Karpas-422 (cell line): ENCODE measurements at regions not wholly inside any gene's neighbourhood (a gene's known extent, or its start where the extent isn't known, plus 50 kb on each side); places are given as distances from the start of the nearest gene placed in this dataset.
"Not testable (repeated sequence)": the region's sequence is repeated elsewhere in the genome, so short reads cannot be mapped to it uniquely, and the experiment has no call there.

ENCODE experiments used
- DNase-seq: peaks from one replicate; pipeline ENCODE4 v3.0.0-alpha.2; 2015
- H2AFZ ChIP-seq: fragments of 200-600 bp; sonication (generic); 2 replicates; pipeline ENCODE4 v1.6.1; 2014; ENCODE audit warnings: antibody characterized with exemption, low read length, mixed read lengths
- H3K27ac ChIP-seq: fragments of 200-600 bp; sonication (generic); 2 replicates; pipeline ENCODE4 v1.5.1; 2014; ENCODE audit warnings: mild to moderate bottlenecking, low read length, moderate library complexity
- H3K27me3 ChIP-seq: fragments of 200-600 bp; sonication (generic); 2 replicates; pipeline ENCODE4 v1.6.1; 2014; ENCODE audit warnings: low read length, mixed read lengths
- H3K36me3 ChIP-seq: fragments of 200-600 bp; sonication (generic); 2 replicates; pipeline ENCODE4 v1.6.1; 2014; ENCODE audit warnings: low read length, mixed read lengths; ENCODE audit not compliant: insufficient read depth
- H3K4me1 ChIP-seq: fragments of 200-600 bp; sonication (generic); 2 replicates; pipeline ENCODE4 v1.6.1; 2014; ENCODE audit warnings: mild to moderate bottlenecking, low read length, mixed read lengths
- H3K4me2 ChIP-seq: fragments of 200-600 bp; sonication (generic); 2 replicates; pipeline ENCODE4 v1.6.1; 2014; ENCODE audit warnings: low read length, low read depth, mild to moderate bottlenecking; ENCODE audit not compliant: poor library complexity, severe bottlenecking
- H3K4me3 ChIP-seq: fragments of 200-600 bp; sonication (generic); 2 replicates; pipeline ENCODE4 v1.5.1; 2014; ENCODE audit warnings: mild to moderate bottlenecking, antibody characterized with exemption, low read length, mixed read lengths
- H3K79me2 ChIP-seq: fragments of 200-600 bp; sonication (generic); 2 replicates; pipeline ENCODE4 v1.6.1; 2014; ENCODE audit warnings: mild to moderate bottlenecking, low read length, mixed read lengths
- H3K9ac ChIP-seq: fragments of 200-600 bp; sonication (generic); 2 replicates; pipeline ENCODE4 v1.6.0; 2014; ENCODE audit warnings: low read length
- H3K9me2 ChIP-seq: fragments of 200-600 bp; sonication (generic), shearing (Covaris generic); replicated peaks from 2 replicates; pipeline ENCODE4 v1.6.0; 2014; ENCODE audit warnings: mild to moderate bottlenecking, low read length, moderate library complexity; ENCODE audit not compliant: insufficient read depth
- H3K9me3 ChIP-seq: fragments of 300-700, 200-600 bp; sonication (generic); 2 replicates; pipeline ENCODE4 v1.6.1; 2014; ENCODE audit warnings: low read length, mixed read lengths
- H4K20me1 ChIP-seq: fragments of 200-600 bp; sonication (generic); 2 replicates; pipeline ENCODE4 v1.6.1; 2014; ENCODE audit warnings: mild to moderate bottlenecking, antibody characterized with exemption, low read length, low read depth; ENCODE audit not compliant: insufficient read depth

DNA sequence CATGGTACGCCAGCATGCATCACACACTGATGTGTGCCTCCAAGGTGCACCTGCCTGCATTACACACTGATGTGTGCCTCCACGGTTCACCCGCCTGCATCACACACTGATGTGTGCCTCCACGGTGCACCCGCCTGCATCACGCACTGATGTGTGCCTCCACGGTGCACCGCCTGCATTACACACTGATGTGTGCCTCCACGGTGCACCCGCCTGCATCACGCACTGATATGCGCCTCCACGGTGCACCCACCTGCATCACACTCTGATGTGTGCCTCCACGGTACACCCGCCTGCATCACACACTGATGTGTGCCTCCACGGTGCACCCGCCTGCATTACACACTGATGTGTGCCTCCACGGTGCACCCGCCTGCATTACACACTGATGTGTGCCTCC is 223.1 kb upstream of the SHH start:
- not testable (repeated sequence) for H3K9me3 ChIP-seq, H3K27ac ChIP-seq, H4K20me1 ChIP-seq, H3K79me2 ChIP-seq, H3K36me3 ChIP-seq, H3K4me2 ChIP-seq, H3K9me2 ChIP-seq, H2AFZ ChIP-seq, H3K4me3 ChIP-seq, DNase-seq, H3K9ac ChIP-seq, H3K27me3 ChIP-seq, H3K4me1 ChIP-seq

DNA sequence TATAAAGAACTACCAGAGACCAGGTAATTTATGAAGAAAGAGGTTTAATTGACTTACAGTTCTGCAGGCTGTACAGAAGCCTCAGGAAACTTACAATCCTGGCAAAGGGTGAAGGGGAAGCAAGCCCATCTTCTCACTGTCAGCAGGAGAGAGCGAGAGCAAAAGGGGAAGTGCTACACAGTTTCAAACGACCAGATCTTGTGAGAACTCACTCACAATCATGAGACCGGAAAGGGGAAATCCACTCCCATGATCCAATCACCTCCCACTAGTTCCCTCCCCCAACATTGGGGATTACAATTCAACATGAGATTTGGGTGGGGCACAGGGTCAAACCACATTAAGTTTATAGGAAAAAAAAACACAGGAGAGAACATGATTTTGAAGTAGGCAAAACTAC is 222.1 kb upstream of the SHH start:
- Histone ChIP-seq H3K4me3 (no peak overlapping the region), H3K36me3 (no peaks in the 10 kb centered on the region), H3K9me3 (no peaks in the 10 kb centered on the region), H2AFZ (no peak overlapping the region), H4K20me1 (no peaks in the 10 kb centered on the region), H3K9me2 (no peaks in the 10 kb centered on the region), H3K4me2 (no peak overlapping the region), H3K9ac (no peak overlapping the region), H3K79me2 (no peaks in the 10 kb centered on the region), H3K27me3 (no peaks in the 10 kb centered on the region), H3K27ac (no peak overlapping the region), H3K4me1 (peaks cover 8% of the 10 kb centered on the region)
- DNase-seq = peak; percentile 59

DNA sequence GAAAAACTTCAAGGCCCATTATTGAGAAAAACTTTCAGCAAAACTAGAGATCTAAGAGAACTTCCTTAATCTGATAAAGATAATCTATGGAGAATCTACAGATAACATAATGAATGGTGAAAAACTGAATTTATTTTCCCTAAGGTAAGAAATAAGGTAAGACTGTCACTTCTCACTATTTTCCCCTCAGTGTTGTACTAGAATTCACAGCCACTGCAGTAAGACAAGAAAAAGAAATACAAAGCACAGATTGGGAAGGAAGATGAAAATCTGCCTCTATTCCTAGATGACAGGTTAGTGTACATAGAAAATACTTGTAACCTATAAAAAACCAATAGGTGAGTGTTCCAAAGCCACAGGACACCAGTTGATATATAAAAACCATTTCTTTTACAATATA is 220.7 kb upstream of the SHH start:
- H4K20me1 ChIP-seq = no peaks in the 10 kb centered on the region
- peaks cover 8% of the 10 kb centered on the region for H3K4me1 ChIP-seq
- H3K27me3 ChIP-seq = no peaks in the 10 kb centered on the region
- no peak overlapping the region for H3K9ac ChIP-seq
- H3K4me2 ChIP-seq = no peak overlapping the region
- no peak for DNase-seq
- H3K36me3 ChIP-seq = no peaks in the 10 kb centered on the region
- H3K9me2 ChIP-seq = no peaks in the 10 kb centered on the region
- H3K27ac ChIP-seq = no peak overlapping the region
- H3K4me3 ChIP-seq = no peak overlapping the region
- no peaks in the 10 kb centered on the region for H3K9me3 ChIP-seq
- H2AFZ ChIP-seq = no peak overlapping the region
- H3K79me2 ChIP-seq = no peaks in the 10 kb centered on the region

DNA sequence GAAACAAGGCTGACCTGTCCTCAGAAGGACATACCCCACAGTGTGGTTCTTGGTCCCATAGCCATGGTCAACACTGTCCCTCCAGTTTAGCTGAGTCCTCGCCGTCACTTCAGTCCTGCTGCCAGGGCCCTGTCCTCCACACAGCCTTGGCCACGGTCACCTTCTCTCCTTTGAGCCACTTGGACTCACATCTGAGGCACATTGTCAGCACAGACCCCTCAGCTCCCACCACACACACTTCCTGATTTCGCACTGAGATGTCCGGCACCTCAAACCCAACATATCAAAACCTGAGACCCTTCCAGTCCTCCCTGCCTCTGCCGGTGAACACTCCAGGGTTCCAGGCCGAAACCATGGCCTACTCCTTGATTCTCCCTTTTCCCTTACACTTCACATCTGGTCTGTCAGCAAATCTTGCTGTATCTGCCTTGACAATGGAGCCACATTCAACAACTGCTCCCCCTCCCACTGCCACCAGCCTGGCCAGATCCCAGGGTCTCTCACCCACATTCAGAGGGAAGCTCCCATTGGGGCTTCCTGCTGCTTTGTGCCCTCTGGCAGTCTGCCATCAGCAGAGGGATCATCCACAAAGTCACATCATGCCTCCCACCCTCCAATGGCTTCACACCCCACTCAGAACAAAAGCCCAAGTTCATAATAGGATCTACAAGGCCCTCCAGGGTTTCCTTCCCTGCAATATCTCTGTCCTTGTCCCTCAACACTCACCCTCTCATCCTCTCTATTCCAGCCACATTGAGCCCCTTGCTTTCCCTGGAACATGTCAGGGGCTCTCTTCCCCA is 219.6 kb upstream of the SHH start:
- Histone ChIP-seq H3K4me3 (no peak overlapping the region), H3K9ac (no peak overlapping the region), H3K9me3 (no peaks in the 10 kb centered on the region), H3K27ac (no peak overlapping the region), H3K9me2 (no peaks in the 10 kb centered on the region), H3K79me2 (no peaks in the 10 kb centered on the region), H3K36me3 (no peaks in the 10 kb centered on the region), H4K20me1 (no peaks in the 10 kb centered on the region), H3K4me1 (peaks cover 8% of the 10 kb centered on the region), H3K4me2 (no peak overlapping the region), H2AFZ (no peak overlapping the region), H3K27me3 (no peaks in the 10 kb centered on the region)
- no peak for DNase-seq

DNA sequence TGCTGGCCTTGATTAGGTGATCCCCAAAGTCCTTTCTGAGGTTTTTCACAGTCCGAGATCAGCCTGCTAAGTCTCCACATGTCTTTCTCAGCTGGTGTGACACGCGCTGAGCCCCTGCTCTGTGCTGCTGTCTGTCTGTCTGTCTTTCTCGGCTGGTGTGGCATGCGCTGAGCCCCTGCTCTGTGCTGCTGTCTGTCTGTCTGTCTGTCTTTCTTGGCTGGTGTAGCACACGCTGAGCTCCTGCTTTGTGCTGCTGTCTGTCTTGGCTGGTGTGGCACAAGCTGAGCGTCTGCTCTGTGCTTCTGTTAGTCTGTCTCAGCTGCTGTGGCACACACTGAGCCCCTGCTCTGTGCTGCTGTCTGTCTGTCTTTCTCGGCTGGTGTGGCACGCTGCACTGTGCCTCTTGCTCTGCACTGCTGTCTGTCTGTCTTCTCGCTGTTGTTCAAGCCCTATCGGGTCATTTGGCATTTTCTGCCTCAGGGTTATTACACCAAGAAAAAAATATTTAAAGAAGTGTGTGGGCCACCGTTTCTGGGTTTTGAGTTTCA is 217.3 kb upstream of the SHH start:
- Histone ChIP-seq H3K4me2 (no peak overlapping the region), H3K4me1 (peaks cover 8% of the 10 kb centered on the region), H3K36me3 (no peaks in the 10 kb centered on the region), H3K9me2 (no peaks in the 10 kb centered on the region), H3K4me3 (no peak overlapping the region), H4K20me1 (no peaks in the 10 kb centered on the region), H3K27me3 (no peaks in the 10 kb centered on the region), H3K9ac (no peak overlapping the region), H2AFZ (no peak overlapping the region), H3K27ac (no peak overlapping the region), H3K9me3 (no peaks in the 10 kb centered on the region), H3K79me2 (no peaks in the 10 kb centered on the region)
- no peak for DNase-seq

DNA sequence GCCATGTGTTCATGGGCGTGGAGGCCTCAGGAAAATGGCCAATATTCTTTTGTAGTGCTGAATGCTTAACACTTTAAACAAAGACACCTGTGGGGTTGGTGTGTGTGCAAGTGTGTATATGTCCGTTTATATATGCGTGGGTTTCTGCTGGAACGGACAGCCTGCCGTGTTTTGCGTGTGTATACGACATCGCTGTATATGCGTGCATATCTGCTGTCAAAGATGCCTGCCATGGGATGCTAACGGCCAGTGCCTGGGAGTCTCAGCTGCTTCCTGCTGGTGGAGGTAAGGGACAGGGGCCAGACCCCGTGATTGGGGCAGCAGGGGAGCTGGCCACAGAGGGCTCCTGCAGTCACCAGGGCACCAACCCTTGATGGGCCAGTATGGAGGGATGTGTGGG is 216.3 kb upstream of the SHH start:
- H3K4me3 ChIP-seq = no peak overlapping the region
- H3K9me2 ChIP-seq = no peaks in the 10 kb centered on the region
- no peak overlapping the region for H2AFZ ChIP-seq
- H3K4me1 ChIP-seq = peaks cover 8% of the 10 kb centered on the region
- H3K9me3 ChIP-seq = no peaks in the 10 kb centered on the region
- H3K27ac ChIP-seq = no peak overlapping the region
- no peak for DNase-seq
- H3K36me3 ChIP-seq = no peaks in the 10 kb centered on the region
- H3K27me3 ChIP-seq = no peaks in the 10 kb centered on the region
- H4K20me1 ChIP-seq = no peaks in the 10 kb centered on the region
- no peak overlapping the region for H3K9ac ChIP-seq
- no peaks in the 10 kb centered on the region for H3K79me2 ChIP-seq
- H3K4me2 ChIP-seq = no peak overlapping the region

DNA sequence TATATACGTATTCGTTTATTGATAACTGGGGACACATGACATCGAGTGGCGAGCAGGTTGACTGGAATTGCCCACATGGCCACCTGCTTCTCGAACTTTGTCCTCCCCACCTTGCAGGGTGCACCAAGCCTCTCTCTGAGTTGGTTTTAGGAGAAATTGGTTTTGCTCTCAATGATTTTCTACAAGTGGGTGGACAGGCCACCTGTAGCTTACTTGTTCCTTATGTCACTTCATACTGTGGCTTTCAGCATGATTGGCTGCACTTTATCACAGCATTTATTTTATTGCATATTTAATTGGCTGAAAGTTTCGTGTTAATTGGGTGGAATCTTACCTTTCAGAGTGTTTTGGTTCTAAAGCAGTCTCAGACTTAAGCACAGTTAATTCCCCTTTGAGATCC is 215.6 kb upstream of the SHH start:
- Histone ChIP-seq H3K27me3 (no peaks in the 10 kb centered on the region), H3K4me3 (no peak overlapping the region), H3K9ac (no peak overlapping the region), H3K36me3 (no peaks in the 10 kb centered on the region), H3K4me2 (no peak overlapping the region), H3K9me3 (no peaks in the 10 kb centered on the region), H3K9me2 (no peaks in the 10 kb centered on the region), H3K79me2 (no peaks in the 10 kb centered on the region), H2AFZ (no peak overlapping the region), H3K27ac (no peak overlapping the region), H3K4me1 (peaks cover 8% of the 10 kb centered on the region), H4K20me1 (no peaks in the 10 kb centered on the region)
- no peak for DNase-seq

DNA sequence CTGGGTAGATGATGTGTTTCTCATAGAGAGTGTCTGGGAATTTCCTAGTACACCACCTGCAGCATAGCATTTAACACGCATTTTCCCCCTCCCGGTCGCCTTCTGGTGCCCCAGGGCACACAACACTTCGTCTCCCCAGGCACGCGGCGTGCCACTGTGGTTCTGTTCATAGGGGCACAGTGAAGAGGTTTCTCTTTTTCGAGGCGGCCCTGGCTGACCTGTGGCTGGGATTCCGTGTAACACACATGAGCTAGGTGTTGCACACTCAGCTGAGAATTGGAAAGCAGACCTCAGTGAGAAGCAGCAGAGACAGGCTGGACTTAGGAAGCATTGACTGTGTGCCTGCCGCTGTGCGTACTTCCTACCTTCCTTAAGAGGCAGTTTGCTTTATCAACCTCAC is 214.3 kb upstream of the SHH start:
- Histone ChIP-seq H3K9me3 (no peaks in the 10 kb centered on the region), H2AFZ (no peak overlapping the region), H3K79me2 (no peaks in the 10 kb centered on the region), H3K9me2 (no peaks in the 10 kb centered on the region), H3K4me2 (no peak overlapping the region), H3K27ac (no peak overlapping the region), H3K4me3 (no peak overlapping the region), H3K27me3 (no peaks in the 10 kb centered on the region), H4K20me1 (no peaks in the 10 kb centered on the region), H3K36me3 (no peaks in the 10 kb centered on the region), H3K4me1 (peaks cover 8% of the 10 kb centered on the region), H3K9ac (no peak overlapping the region)
- DNase-seq = no peak
